ENCODE measurements at regions not wholly inside any gene's neighbourhood (a gene's known extent, or its start where the extent isn't known, plus 50 kb on each side); places are given as distances from the start of the nearest gene placed in this dataset.

GRCh38 chr4:35163168-35163567 lies 1081.1 kb downstream of the ARAP2 start:
- Histone ChIP-seq H3K23ac (ENCODE audit: insufficient read length) (no peak overlapping the region), H2BK120ac (replicated peaks; ENCODE audit: low read depth, low read length) (no peak overlapping the region), H4K5ac (ENCODE audit: insufficient read length, low read depth, low read length) (no peak overlapping the region), H3K14ac (ENCODE audit: insufficient read length) (no peak overlapping the region), H3K56ac (replicated peaks; ENCODE audit: insufficient read length, low read depth, low read length) (no peak overlapping the region), H3K4me3 (ENCODE audit: extremely low read depth in 1 of 4, insufficient read depth in 2 of 4, low read depth in 3 of 4, low read length in 4 of 4) (no peak overlapping the region), H2AFZ (ENCODE audit: low read length) (no peak overlapping the region), H4K91ac (replicated peaks; ENCODE audit: insufficient read length, low read length) (no peak overlapping the region), H3K23me2 (ENCODE audit: low read depth, low read length) (no peaks in the 10 kb centered on the region), H4K20me1 (replicated peaks in 1 of 2; ENCODE audit: control insufficient read depth in 1 of 2, insufficient read depth in 2 of 2, low read length in 2 of 2) (no peaks in the 10 kb centered on the region), H3K79me1 (ENCODE audit: low read depth, low read length) (no peaks in the 10 kb centered on the region), H2AK5ac (ENCODE audit: low read depth, low read length) (no peak overlapping the region), H3K9ac (replicated peaks in 1 of 4; ENCODE audit: extremely low read depth in 1 of 4, low read depth in 3 of 4, low read length in 3 of 4) (no peak overlapping the region), H2BK5ac (ENCODE audit: low read depth, low read length) (no peak overlapping the region), H3K4me2 (ENCODE audit: insufficient read depth in 1 of 2, low read depth in 2 of 2, low read length in 2 of 2) (no peak overlapping the region), H4K8ac (ENCODE audit: extremely low read depth, insufficient read depth, low read length) (no peak overlapping the region), H2BK15ac (ENCODE audit: low read length) (no peak overlapping the region), H3K27ac (ENCODE audit: low read depth, low read length) (no peak overlapping the region), H2BK20ac (ENCODE audit: low read length) (no peak overlapping the region), H3K36me3 (ENCODE audit: control insufficient read depth in 2 of 4, insufficient read depth in 4 of 4, low read length in 3 of 4) (no peaks in the 10 kb centered on the region), H3K4me1 (replicated peaks in 1 of 4; ENCODE audit: control insufficient read depth in 3 of 4, insufficient read depth in 4 of 4, low read length in 3 of 4) (no peaks in the 10 kb centered on the region), H3K9me3 (ENCODE audit: insufficient read depth in 2 of 2, low read depth in 1 of 2, low read length in 1 of 2) (no peaks in the 10 kb centered on the region), H3K4ac (replicated peaks; ENCODE audit: insufficient read length, low read depth, low read length) (no peak overlapping the region), H3K79me2 (ENCODE audit: control insufficient read depth in 1 of 2, insufficient read depth in 2 of 2, low read length in 2 of 2) (no peaks in the 10 kb centered on the region), H2BK12ac (ENCODE audit: low read depth, low read length) (no peak overlapping the region), H3K27me3 (replicated peaks in 1 of 4; ENCODE audit: control insufficient read depth in 3 of 4, extremely low read depth in 1 of 4, insufficient read depth in 3 of 4, low read length in 3 of 4) (no peaks in the 10 kb centered on the region), H3K18ac (ENCODE audit: extremely low read depth, low read length) (no peak overlapping the region)
- ChIA-PET POLR2A (ENCODE audit: partially characterized antibody) (no interaction called here), CTCF (ENCODE audit: partially characterized antibody) (interaction anchor here (2.0 kb wide), 1 partner anchor 10 kb away, joined by 4 read pairs; no protein-coding TSS in a partner anchor)
- no peak for FAIRE-seq
- 79% methylated on average over 1 of the region's 1 CpG; no CpG with 5 or more reads in 1 of the 2 experiments for WGBS, 2 experiments (ENCODE audit: extremely low coverage in 1 of 2, insufficient coverage in 1 of 2, insufficient read length in 1 of 2, insufficient replicate concordance in 2 of 2, low coverage in 1 of 2, low lambda C conversion rate in 2 of 2, missing lambda C conversion rate in 1 of 2)
- DNase-seq (ENCODE audit: low read depth in 1 of 2, low spot score in 2 of 2), result no peak
- no peak for TF ChIP-seq RFX5 (IDR thresholded peaks at IDR 0.05; ENCODE audit: borderline replicate concordance, low read depth, low read length)
- TF ChIP-seq NANOG (IDR thresholded peaks at IDR 0.05; ENCODE audit: insufficient read depth, low read depth, low read length, poor library complexity, severe bottlenecking), result no peak
- TF ChIP-seq USF2 (IDR thresholded peaks at IDR 0.05; ENCODE audit: low read length), result no peak
- no peak for TF ChIP-seq POLR2A (IDR thresholded peaks at IDR 0.05; ENCODE audit: control extremely low read depth in 1 of 2, low read depth in 2 of 2, low read length in 2 of 2)
- no peak for TF ChIP-seq SUZ12 (IDR thresholded peaks at IDR 0.05; ENCODE audit: low read length)
- no peak for TF ChIP-seq EGR1 (IDR thresholded peaks at IDR 0.05; ENCODE audit: borderline replicate concordance, low read depth, low read length)
- no peak for TF ChIP-seq SIX5 (IDR thresholded peaks at IDR 0.05; ENCODE audit: low read depth, low read length)
- no peak for TF ChIP-seq ATF2 (IDR thresholded peaks at IDR 0.05; ENCODE audit: low read length)
- TF ChIP-seq EP300 (IDR thresholded peaks at IDR 0.05; ENCODE audit: borderline replicate concordance in 1 of 2, low read depth in 2 of 2, low read length in 2 of 2), result no peak
- TF ChIP-seq CBX5 (IDR thresholded peaks at IDR 0.05; ENCODE audit: low read depth, low read length), result no peak
- TF ChIP-seq HDAC6 (IDR thresholded peaks at IDR 0.05; ENCODE audit: low read depth, low read length), result no peak
- no peak for TF ChIP-seq BRCA1 (IDR thresholded peaks at IDR 0.05; ENCODE audit: low read depth, low read length)
- TF ChIP-seq CHD2 (IDR thresholded peaks at IDR 0.05; ENCODE audit: low read length), result no peak
